ENCODE measurements at regions not wholly inside any gene's neighbourhood (a gene's known extent, or its start where the extent isn't known, plus 50 kb on each side); places are given as distances from the start of the nearest gene placed in this dataset.
"Not testable (repeated sequence)": the region's sequence is repeated elsewhere in the genome, so short reads cannot be mapped to it uniquely, and the experiment has no call there.

GRCh38 chr18:5021558-5021957 is 175.5 kb downstream of the AKAIN1 start:
- DNase-seq (ENCODE audit: low read depth in 2 of 2) = no peak

GRCh38 chr18:5015213-5015612 is 181.8 kb downstream of the AKAIN1 start:
- DNase-seq (ENCODE audit: low read depth in 2 of 2) = no peak

- DNase-seq (ENCODE audit: low read depth in 2 of 2) = not testable (repeated sequence)
Observed at GRCh38 chr18:5004031-5004820, 192.8 kb downstream of the AKAIN1 start.

GRCh38 chr18:4994710-4995109 is 202.3 kb downstream of the AKAIN1 start:
- DNase-seq (ENCODE audit: low read depth in 2 of 2) = no peak

- DNase-seq (ENCODE audit: low read depth in 2 of 2) = no peak
Observed at GRCh38 chr18:4987452-4988405, 209.3 kb downstream of the AKAIN1 start.

GRCh38 chr18:4986677-4987076 is 210.4 kb downstream of the AKAIN1 start:
- DNase-seq (ENCODE audit: low read depth in 2 of 2) = no peak

GRCh38 chr18:4986066-4986465 is 211.0 kb downstream of the AKAIN1 start:
- no peak for DNase-seq (ENCODE audit: low read depth in 2 of 2)

GRCh38 chr18:4961121-4961909 is 235.7 kb downstream of the AKAIN1 start:
- DNase-seq (ENCODE audit: low read depth in 2 of 2) = no peak

- no peak for DNase-seq (ENCODE audit: low read depth in 2 of 2)
Observed at GRCh38 chr18:4960578-4960977, 236.5 kb downstream of the AKAIN1 start.

GRCh38 chr18:4931209-4931608 is 265.8 kb downstream of the AKAIN1 start:
- DNase-seq (ENCODE audit: low read depth in 2 of 2) = no peak

GRCh38 chr18:4921548-4921947 is 275.5 kb downstream of the AKAIN1 start:
- DNase-seq (ENCODE audit: low read depth in 2 of 2) = no peak

- DNase-seq (ENCODE audit: low read depth in 2 of 2) = not testable (repeated sequence)
Observed at GRCh38 chr18:4917509-4917908, 279.5 kb downstream of the AKAIN1 start.

GRCh38 chr18:4908328-4908727 is 288.7 kb downstream of the AKAIN1 start:
- no peak for DNase-seq (ENCODE audit: low read depth in 2 of 2)

- DNase-seq (ENCODE audit: low read depth in 2 of 2) = no peak
Observed at GRCh38 chr18:4906856-4907255, 290.2 kb downstream of the AKAIN1 start.

GRCh38 chr18:4888251-4889040 is 308.6 kb downstream of the AKAIN1 start:
- DNase-seq (ENCODE audit: low read depth in 2 of 2) = no peak

- no peak for DNase-seq (ENCODE audit: low read depth in 2 of 2)
Observed at GRCh38 chr18:4878480-4878879, 318.6 kb downstream of the AKAIN1 start.

GRCh38 chr18:4871197-4871596 is 325.9 kb downstream of the AKAIN1 start:
- DNase-seq (ENCODE audit: low read depth in 2 of 2) = no peak

GRCh38 chr18:4870177-4870773 is 326.8 kb downstream of the AKAIN1 start:
- no peak for DNase-seq (ENCODE audit: low read depth in 2 of 2)

- DNase-seq (ENCODE audit: low read depth in 2 of 2) = no peak
Observed at GRCh38 chr18:4869155-4869554, 327.9 kb downstream of the AKAIN1 start.

- DNase-seq (ENCODE audit: low read depth in 2 of 2) = no peak
Observed at GRCh38 chr18:4858379-4859127, 338.5 kb downstream of the AKAIN1 start.
